LNCaP clone FGC (cell line): ENCODE measurements at regions not wholly inside any gene's neighbourhood (a gene's known extent, or its start where the extent isn't known, plus 50 kb on each side); places are given as distances from the start of the nearest gene placed in this dataset.

Experiments used
- DNase-seq: peaks from one replicate; pipeline ENCODE4 v3.0.0-alpha.2; 2011; ENCODE audit warnings: low read depth
- H3K4me3 ChIP-seq: 2 replicates; pipeline ENCODE4 v1.5.1; 2011; ENCODE audit warnings: mild to moderate bottlenecking, low read depth, low read length, control low read depth
- CTCF ChIP-seq: IDR thresholded peaks from 2 replicates; pipeline ENCODE4 v1.5.1; 2012; ENCODE audit warnings: mild to moderate bottlenecking; ENCODE audit not compliant: control insufficient read depth, insufficient read depth; ENCODE audit errors: extremely low read depth

GRCh38 chr5:60417500-60418181 is 282.3 kb downstream of the DEPDC1B start:
- no peak overlapping the region for H3K4me3 ChIP-seq
- no peak for DNase-seq
- TF ChIP-seq CTCF = no peak

GRCh38 chr5:60415443-60415842 is 284.5 kb downstream of the DEPDC1B start:
- no peak for TF ChIP-seq CTCF
- no peak for DNase-seq
- H3K4me3 ChIP-seq = no peak overlapping the region

- no peak for DNase-seq
- TF ChIP-seq CTCF = no peak
- H3K4me3 ChIP-seq = no peak overlapping the region
These were observed 289.5 kb downstream of the DEPDC1B start for GRCh38 chr5:60410427-60410826.

DNA sequence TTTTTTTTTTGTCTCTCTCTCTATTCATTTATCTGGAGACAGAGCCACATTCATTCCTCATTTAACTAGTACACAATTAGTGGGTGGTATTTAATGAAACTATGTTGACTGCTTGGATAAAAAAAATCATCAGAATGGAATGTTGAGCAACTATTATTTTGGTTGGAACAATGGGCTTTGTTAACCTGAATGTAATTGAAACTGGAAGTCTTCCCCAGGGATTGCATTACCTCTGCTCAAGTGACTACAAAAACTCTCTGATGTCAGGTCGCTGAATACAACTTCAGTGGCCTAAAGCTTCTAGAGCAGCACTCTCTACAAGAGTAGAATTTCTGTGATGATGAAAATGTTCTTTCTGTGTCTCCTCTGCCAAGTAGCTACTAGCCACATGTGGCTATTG is 295.8 kb downstream of the DEPDC1B start:
- TF ChIP-seq CTCF = no peak
- H3K4me3 ChIP-seq = no peak overlapping the region
- DNase-seq = no peak

GRCh38 chr5:60403343-60404006 is 296.5 kb downstream of the DEPDC1B start:
- TF ChIP-seq CTCF = no peak
- no peak for DNase-seq
- H3K4me3 ChIP-seq = no peak overlapping the region

DNA sequence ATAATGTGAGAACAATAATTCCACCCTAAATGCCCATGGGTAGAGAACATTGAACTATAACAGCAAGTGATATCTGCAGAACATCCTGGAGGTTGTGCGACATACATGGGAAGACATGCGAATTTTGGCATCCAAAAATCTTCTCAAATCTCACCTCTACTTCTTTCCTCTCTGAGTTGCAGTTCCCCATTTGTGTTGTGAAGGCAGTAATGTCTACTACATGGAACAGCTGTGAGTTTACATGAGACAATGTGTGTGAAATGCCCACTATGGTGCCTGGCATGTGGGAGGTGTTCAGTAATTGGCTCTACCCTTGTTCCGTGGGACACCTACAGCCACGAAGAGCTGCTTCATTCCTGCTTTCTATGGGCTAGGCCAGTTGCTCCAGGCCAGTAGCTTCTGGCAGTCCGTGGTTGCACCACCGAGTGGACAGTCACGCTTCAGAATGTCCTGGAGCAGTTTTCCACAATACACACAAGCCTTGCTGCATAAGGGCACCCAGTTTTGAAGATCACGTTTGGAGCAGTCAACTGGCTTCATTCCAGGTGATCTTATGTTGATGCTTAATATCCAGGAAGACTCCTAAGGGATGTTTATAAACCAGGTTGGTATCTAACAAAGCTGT is 297.7 kb downstream of the DEPDC1B start:
- H3K4me3 ChIP-seq = no peak overlapping the region
- TF ChIP-seq CTCF = no peak
- no peak for DNase-seq
